ENCODE measurements at regions not wholly inside any gene's neighbourhood (a gene's known extent, or its start where the extent isn't known, plus 50 kb on each side); places are given as distances from the start of the nearest gene placed in this dataset.

DNA sequence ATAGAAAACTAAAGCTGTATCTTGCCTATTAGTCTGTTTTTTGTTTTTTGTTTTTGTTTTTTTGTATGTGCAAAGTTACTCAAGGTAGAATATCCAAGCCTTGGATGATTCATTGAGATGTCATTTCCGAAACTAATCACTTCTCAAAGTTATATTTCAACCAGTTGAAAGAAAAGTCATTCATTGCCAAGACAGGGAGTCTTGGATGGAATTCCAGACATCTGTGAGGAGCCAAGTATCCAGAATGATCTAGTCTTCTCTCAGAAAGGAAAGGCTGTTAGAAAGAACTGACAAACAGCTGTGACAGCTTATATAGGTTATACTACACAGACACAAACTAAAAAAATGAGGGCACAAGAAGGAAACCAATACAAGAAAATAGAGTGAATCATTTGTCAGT is 141.1 kb upstream of the NDST3 start:
- no peak overlapping the region for H2BK15ac ChIP-seq (ENCODE audit: low read depth, low read length)
- H2AFZ ChIP-seq (ENCODE audit: low read length), result no peak overlapping the region
- no peak overlapping the region for H2BK5ac ChIP-seq (ENCODE audit: insufficient read length, low read length)
- no peaks in the 10 kb centered on the region for H3K27me3 ChIP-seq (ENCODE audit: insufficient read depth, low read length)
- H3K4me1 Mint-ChIP-seq, result peaks cover 8 to 12% of the 10 kb centered on the region in 2 experiments; a peak in 3 of 4 replicates
- H2AK5ac ChIP-seq (ENCODE audit: insufficient read length, low read length), result no peak overlapping the region
- no peak overlapping the region for H4K91ac ChIP-seq (ENCODE audit: insufficient read length, low read depth, low read length)
- no peak overlapping the region for H2BK20ac ChIP-seq (ENCODE audit: low read depth, low read length, poor library complexity, severe bottlenecking)
- no peak overlapping the region for H3K27ac ChIP-seq (ENCODE audit: insufficient read length, low read depth, low read length)
- TF ChIP-seq, protein P1, sequence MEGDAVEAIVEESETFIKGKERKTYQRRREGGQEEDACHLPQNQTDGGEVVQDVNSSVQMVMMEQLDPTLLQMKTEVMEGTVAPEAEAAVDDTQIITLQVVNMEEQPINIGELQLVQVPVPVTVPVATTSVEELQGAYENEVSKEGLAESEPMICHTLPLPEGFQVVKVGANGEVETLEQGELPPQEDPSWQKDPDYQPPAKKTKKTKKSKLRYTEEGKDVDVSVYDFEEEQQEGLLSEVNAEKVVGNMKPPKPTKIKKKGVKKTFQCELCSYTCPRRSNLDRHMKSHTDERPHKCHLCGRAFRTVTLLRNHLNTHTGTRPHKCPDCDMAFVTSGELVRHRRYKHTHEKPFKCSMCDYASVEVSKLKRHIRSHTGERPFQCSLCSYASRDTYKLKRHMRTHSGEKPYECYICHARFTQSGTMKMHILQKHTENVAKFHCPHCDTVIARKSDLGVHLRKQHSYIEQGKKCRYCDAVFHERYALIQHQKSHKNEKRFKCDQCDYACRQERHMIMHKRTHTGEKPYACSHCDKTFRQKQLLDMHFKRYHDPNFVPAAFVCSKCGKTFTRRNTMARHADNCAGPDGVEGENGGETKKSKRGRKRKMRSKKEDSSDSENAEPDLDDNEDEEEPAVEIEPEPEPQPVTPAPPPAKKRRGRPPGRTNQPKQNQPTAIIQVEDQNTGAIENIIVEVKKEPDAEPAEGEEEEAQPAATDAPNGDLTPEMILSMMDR (conservative IDR thresholded peaks at IDR 0.05), result no peak
- H4K20me1 ChIP-seq (ENCODE audit: control insufficient read depth, insufficient read depth, insufficient read length), result no peaks in the 10 kb centered on the region
- no peak overlapping the region for H3K4me3 Mint-ChIP-seq
- no peaks in the 10 kb centered on the region for H3K9me3 ChIP-seq (ENCODE audit: control insufficient read depth, low read depth, low read length)
- H3K27me3 Mint-ChIP-seq (ENCODE audit: low read depth), result no peaks in the 10 kb centered on the region
- DNase-seq, result no peak
- no peaks in the 10 kb centered on the region for H3K36me3 Mint-ChIP-seq (ENCODE audit: insufficient read depth in 1 of 3, low read depth in 3 of 3)
- no peak overlapping the region for H2BK12ac ChIP-seq (ENCODE audit: insufficient read length, low read depth, low read length)
- H4K8ac ChIP-seq (replicated peaks; ENCODE audit: insufficient read length, low read depth, low read length), result no peak overlapping the region
- no peak overlapping the region for H3K4ac ChIP-seq (ENCODE audit: low read depth, low read length)
- no peak overlapping the region for H3K27ac Mint-ChIP-seq
- H3K9me3 Mint-ChIP-seq, result no peaks in the 10 kb centered on the region
- no peaks in the 10 kb centered on the region for H3K23me2 ChIP-seq (ENCODE audit: insufficient read length, low read depth, low read length, poor library complexity, severe bottlenecking)
- no peaks in the 10 kb centered on the region for H3K79me2 ChIP-seq (ENCODE audit: insufficient read depth, low read length)
- no peak overlapping the region for H3K9ac ChIP-seq (ENCODE audit: extremely low read depth, insufficient read length, low read length)
- H3K4me2 ChIP-seq (ENCODE audit: insufficient read depth, insufficient read length, low read length), result no peak overlapping the region
- no peak overlapping the region for H2BK120ac ChIP-seq (ENCODE audit: low read depth, low read length, poor library complexity, severe bottlenecking)
- H3K23ac ChIP-seq (ENCODE audit: insufficient read length, low read depth, low read length), result no peak overlapping the region
- no peaks in the 10 kb centered on the region for H3K79me1 ChIP-seq (ENCODE audit: insufficient read depth, low read depth, low read length, poor library complexity, severe bottlenecking)
- no peaks in the 10 kb centered on the region for H3K4me1 ChIP-seq (ENCODE audit: insufficient read depth, low read length)
- no CpG with 5 or more reads among the region's 1 CpG for WGBS (ENCODE audit: extremely low coverage, insufficient read length, low lambda C conversion rate)
- H4K5ac ChIP-seq (ENCODE audit: insufficient read length, low read depth, low read length), result no peak overlapping the region
- H3K14ac ChIP-seq (ENCODE audit: insufficient read depth, low read length), result no peak overlapping the region
- no peak overlapping the region for H3T11ph ChIP-seq (ENCODE audit: low read length)
- H3K18ac ChIP-seq (ENCODE audit: insufficient read length, low read depth, low read length), result no peak overlapping the region
- H3K56ac ChIP-seq (ENCODE audit: insufficient read length, low read depth, low read length), result no peak overlapping the region

Data from H9 (cell line).